HT-29 (cell line): ENCODE measurements at regions not wholly inside any gene's neighbourhood (a gene's known extent, or its start where the extent isn't known, plus 50 kb on each side); places are given as distances from the start of the nearest gene placed in this dataset.
A peak's percentile ranks its signal among the peaks of the same experiment; 100 is the strongest.
"Not testable (repeated sequence)": the region's sequence is repeated elsewhere in the genome, so short reads cannot be mapped to it uniquely, and the experiment has no call there.

Experiments used
- DNase-seq: peaks from one replicate; pipeline ENCODE4 v3.0.0-alpha.2; 2015; ENCODE audit warnings: low spot score

- DNase-seq = no peak
Observed at GRCh38 chr7:73918926-73919693, 58.2 kb downstream of the TMEM270 start.

GRCh38 chr7:73919694-73920375, 58.9 kb downstream of the TMEM270 start:
- DNase-seq = no peak

GRCh38 chr7:73920406-73921134, 59.6 kb downstream of the TMEM270 start:
- no peak for DNase-seq

GRCh38 chr7:73921623-73922528, 60.9 kb downstream of the TMEM270 start:
- DNase-seq = no peak

GRCh38 chr7:73928644-73929043, 67.7 kb downstream of the TMEM270 start:
- not testable (repeated sequence) for DNase-seq

GRCh38 chr7:73931502-73931901, 70.5 kb downstream of the TMEM270 start:
- no peak for DNase-seq

GRCh38 chr7:73932364-73932763, 71.4 kb downstream of the TMEM270 start:
- DNase-seq = no peak

- DNase-seq = no peak
Observed at GRCh38 chr7:73933091-73933490, 72.1 kb downstream of the TMEM270 start.

GRCh38 chr7:73936967-73937366, 76.0 kb downstream of the TMEM270 start:
- no peak for DNase-seq

- DNase-seq = not testable (repeated sequence)
Observed at GRCh38 chr7:73937650-73938049, 76.7 kb downstream of the TMEM270 start.

GRCh38 chr7:73939528-73939927, 78.6 kb downstream of the TMEM270 start:
- DNase-seq = no peak

- DNase-seq = no peak
Observed at GRCh38 chr7:73940701-73941238, 79.8 kb downstream of the TMEM270 start.

- DNase-seq = no peak
Observed at GRCh38 chr7:73941836-73942551, 81.0 kb downstream of the TMEM270 start.

- no peak for DNase-seq
Observed at GRCh38 chr7:73945022-73945421, 83.0 kb upstream of the ELN start.

GRCh38 chr7:73948287-73948686, 79.7 kb upstream of the ELN start:
- no peak for DNase-seq

GRCh38 chr7:73952266-73952665, 75.7 kb upstream of the ELN start:
- DNase-seq = no peak

- DNase-seq = no peak
Observed at GRCh38 chr7:73954181-73954580, 73.8 kb upstream of the ELN start.

- no peak for DNase-seq
Observed at GRCh38 chr7:73954861-73955260, 73.1 kb upstream of the ELN start.

GRCh38 chr7:73960548-73960947, 67.4 kb upstream of the ELN start:
- peak; percentile 72 for DNase-seq

GRCh38 chr7:73961991-73962390, 66.0 kb upstream of the ELN start:
- not testable (repeated sequence) for DNase-seq
